ENCODE measurements at regions not wholly inside any gene's neighbourhood (a gene's known extent, or its start where the extent isn't known, plus 50 kb on each side); places are given as distances from the start of the nearest gene placed in this dataset.
"Not testable (repeated sequence)": the region's sequence is repeated elsewhere in the genome, so short reads cannot be mapped to it uniquely, and the experiment has no call there.

- TF ChIP-seq ZNF274 (IDR thresholded peaks at IDR 0.05; ENCODE audit: low read depth, low read length); SUZ12 (IDR thresholded peaks at IDR 0.05; ENCODE audit: extremely low read depth, insufficient read depth, insufficient read length); YY1 (IDR thresholded peaks at IDR 0.05; ENCODE audit: insufficient read depth, insufficient read length): not testable (repeated sequence)
Observed at GRCh38 chr9:41358682-41359081, 169.6 kb upstream of the ZNG1F start.

All from NT2/D1 (cell line).